ENCODE measurements at regions not wholly inside any gene's neighbourhood (a gene's known extent, or its start where the extent isn't known, plus 50 kb on each side); places are given as distances from the start of the nearest gene placed in this dataset.

DNA sequence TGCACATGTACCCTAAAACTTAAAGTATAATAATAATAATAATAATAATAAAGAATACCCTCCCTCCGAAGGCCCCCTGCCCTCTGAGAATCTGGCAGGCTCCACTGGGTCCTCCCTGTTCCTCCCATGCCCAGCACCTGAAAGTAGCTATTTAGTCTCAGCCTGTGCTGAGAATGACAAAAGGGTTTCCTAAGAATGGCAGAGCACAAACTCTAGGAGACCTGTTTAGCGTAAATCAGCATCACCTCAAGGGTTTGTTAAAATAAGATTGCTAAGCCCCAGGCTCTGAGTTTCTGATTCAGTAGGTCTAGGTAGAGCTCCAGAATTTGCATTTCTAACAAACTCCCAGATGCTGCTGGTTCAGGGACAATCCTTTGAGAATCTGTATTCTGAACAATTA lies 606.8 kb upstream of the CDH11 start:
- Histone ChIP-seq H3K4me3 (ENCODE audit: low read length) (no peak overlapping the region), H3K9me3 (ENCODE audit: control insufficient read depth, insufficient read depth, low read length) (no peaks in the 10 kb centered on the region), H3K27me3 (ENCODE audit: control insufficient read depth, insufficient read depth, low read length) (no peaks in the 10 kb centered on the region), H3K4me1 (ENCODE audit: control insufficient read depth, insufficient read depth, low read length) (peaks cover 5% of the 10 kb centered on the region), H3K27ac (ENCODE audit: low read length) (no peak overlapping the region), H3K36me3 (ENCODE audit: control insufficient read depth, insufficient read depth, low read length) (no peaks in the 10 kb centered on the region)
- no CpG with 5 or more reads among the region's 2 CpGs for WGBS (ENCODE audit: insufficient coverage, insufficient read length)
- DNase-seq (ENCODE audit: low read depth, low spot score): no peak

- Histone ChIP-seq H3K27me3 (ENCODE audit: control insufficient read depth, insufficient read depth, low read length) (no peaks in the 10 kb centered on the region), H3K4me3 (ENCODE audit: low read length) (no peak overlapping the region), H3K36me3 (ENCODE audit: control insufficient read depth, insufficient read depth, low read length) (no peaks in the 10 kb centered on the region), H3K9me3 (ENCODE audit: control insufficient read depth, insufficient read depth, low read length) (no peaks in the 10 kb centered on the region), H3K27ac (ENCODE audit: low read length) (no peak overlapping the region), H3K4me1 (ENCODE audit: control insufficient read depth, insufficient read depth, low read length) (peaks cover 4% of the 10 kb centered on the region)
- DNase-seq (ENCODE audit: low read depth, low spot score): no peak
- WGBS (ENCODE audit: insufficient coverage, insufficient read length): no CpG with 5 or more reads among the region's 3 CpGs
Observed at GRCh38 chr16:65728167-65728566, 606.3 kb upstream of the CDH11 start.

GRCh38 chr16:65727534-65728137 lies 605.8 kb upstream of the CDH11 start:
- DNase-seq (ENCODE audit: low read depth, low spot score): no peak
- Histone ChIP-seq H3K27me3 (ENCODE audit: control insufficient read depth, insufficient read depth, low read length) (no peaks in the 10 kb centered on the region), H3K4me1 (ENCODE audit: control insufficient read depth, insufficient read depth, low read length) (peaks cover 4% of the 10 kb centered on the region), H3K27ac (ENCODE audit: low read length) (no peak overlapping the region), H3K4me3 (ENCODE audit: low read length) (no peak overlapping the region), H3K36me3 (ENCODE audit: control insufficient read depth, insufficient read depth, low read length) (no peaks in the 10 kb centered on the region), H3K9me3 (ENCODE audit: control insufficient read depth, insufficient read depth, low read length) (no peaks in the 10 kb centered on the region)
- no CpG with 5 or more reads among the region's 8 CpGs for WGBS (ENCODE audit: insufficient coverage, insufficient read length)

DNA sequence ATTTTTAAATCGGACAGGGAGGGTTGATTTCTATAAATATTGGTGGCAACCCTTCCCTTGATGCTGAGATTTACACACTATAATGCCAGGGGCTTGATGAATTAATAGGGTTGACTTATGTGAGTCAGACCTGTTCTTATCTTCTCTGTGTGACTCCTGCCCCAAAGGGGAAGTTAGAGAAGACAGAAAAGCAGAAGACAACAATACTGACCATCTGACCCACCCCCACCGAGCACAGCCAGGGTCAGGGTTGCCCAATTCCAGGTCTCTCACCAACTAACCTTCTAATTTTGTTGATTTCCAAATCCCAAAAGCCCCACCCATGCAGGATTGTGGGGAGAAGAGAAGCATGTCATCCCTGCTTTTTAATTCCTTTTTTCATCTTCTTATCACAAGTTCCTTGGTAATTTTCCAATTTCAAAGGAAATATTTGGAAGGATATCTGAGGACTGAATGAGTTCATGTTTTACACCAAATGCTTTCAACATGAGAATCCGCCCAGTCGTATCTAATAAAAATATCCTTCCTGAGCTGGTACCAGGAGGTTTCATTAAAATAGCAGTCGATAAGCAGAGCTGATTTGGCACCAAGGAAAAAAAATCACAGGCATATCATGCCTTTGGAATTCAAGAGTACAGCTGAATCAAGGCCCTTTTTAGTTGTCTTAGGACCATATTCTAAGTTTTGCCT lies 603.4 kb upstream of the CDH11 start:
- Histone ChIP-seq H3K36me3 (ENCODE audit: control insufficient read depth, insufficient read depth, low read length) (no peaks in the 10 kb centered on the region), H3K27ac (ENCODE audit: low read length) (no peak overlapping the region), H3K4me3 (ENCODE audit: low read length) (no peak overlapping the region), H3K27me3 (ENCODE audit: control insufficient read depth, insufficient read depth, low read length) (no peaks in the 10 kb centered on the region), H3K4me1 (ENCODE audit: control insufficient read depth, insufficient read depth, low read length) (peaks cover 4% of the 10 kb centered on the region), H3K9me3 (ENCODE audit: control insufficient read depth, insufficient read depth, low read length) (no peaks in the 10 kb centered on the region)
- WGBS (ENCODE audit: insufficient coverage, insufficient read length): no CpG with 5 or more reads among the region's 5 CpGs
- no peak for DNase-seq (ENCODE audit: low read depth, low spot score)

GRCh38 chr16:65722429-65722828 lies 600.6 kb upstream of the CDH11 start:
- no CpG with 5 or more reads among the region's 7 CpGs for WGBS (ENCODE audit: insufficient coverage, insufficient read length)
- Histone ChIP-seq H3K27ac (ENCODE audit: low read length) (no peak overlapping the region), H3K4me1 (ENCODE audit: control insufficient read depth, insufficient read depth, low read length) (no peaks in the 10 kb centered on the region), H3K9me3 (ENCODE audit: control insufficient read depth, insufficient read depth, low read length) (no peaks in the 10 kb centered on the region), H3K36me3 (ENCODE audit: control insufficient read depth, insufficient read depth, low read length) (no peaks in the 10 kb centered on the region; the same call in 1 of the 2 replicates), H3K27me3 (ENCODE audit: control insufficient read depth, insufficient read depth, low read length) (no peaks in the 10 kb centered on the region), H3K4me3 (ENCODE audit: low read length) (no peak overlapping the region)
- DNase-seq (ENCODE audit: low read depth, low spot score): no peak

DNA sequence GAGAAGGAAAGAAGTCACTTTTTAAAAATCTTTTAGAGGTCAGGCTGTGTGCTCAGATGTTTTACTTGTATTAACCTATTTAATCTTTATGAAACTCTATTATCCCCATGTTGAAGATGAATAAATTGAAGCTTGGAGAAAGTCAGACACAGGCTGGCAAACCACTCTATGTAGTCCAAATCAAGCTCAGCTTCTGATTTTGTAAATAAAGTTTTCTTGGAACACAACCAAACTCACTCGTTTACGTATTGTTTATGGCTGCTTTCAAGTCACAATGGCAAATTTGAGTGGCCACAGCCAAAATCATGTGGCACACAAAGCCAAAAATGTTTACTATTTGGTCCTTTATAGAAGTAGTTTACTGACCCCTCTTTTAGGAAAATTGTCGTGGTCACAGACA lies 596.0 kb upstream of the CDH11 start:
- no CpG with 5 or more reads among the region's 3 CpGs for WGBS (ENCODE audit: insufficient coverage, insufficient read length)
- no peak for DNase-seq (ENCODE audit: low read depth, low spot score)
- Histone ChIP-seq H3K27me3 (ENCODE audit: control insufficient read depth, insufficient read depth, low read length) (no peaks in the 10 kb centered on the region), H3K4me3 (ENCODE audit: low read length) (no peak overlapping the region), H3K36me3 (ENCODE audit: control insufficient read depth, insufficient read depth, low read length) (no peaks in the 10 kb centered on the region; the same call in 1 of the 2 replicates), H3K4me1 (ENCODE audit: control insufficient read depth, insufficient read depth, low read length) (peaks cover 5% of the 10 kb centered on the region; the same call in 1 of the 2 replicates), H3K27ac (ENCODE audit: low read length) (no peak overlapping the region), H3K9me3 (ENCODE audit: control insufficient read depth, insufficient read depth, low read length) (no peaks in the 10 kb centered on the region)

- whole genome bisulfite sequencing (ENCODE audit: insufficient coverage, insufficient read length): no CpG with 5 or more reads among the region's 8 CpGs
- Histone ChIP-seq H3K27ac (ENCODE audit: low read length) (no peak overlapping the region), H3K9me3 (ENCODE audit: control insufficient read depth, insufficient read depth, low read length) (no peaks in the 10 kb centered on the region), H3K4me1 (ENCODE audit: control insufficient read depth, insufficient read depth, low read length) (peaks cover 5% of the 10 kb centered on the region; the same call in 1 of the 2 replicates), H3K27me3 (ENCODE audit: control insufficient read depth, insufficient read depth, low read length) (no peaks in the 10 kb centered on the region), H3K4me3 (ENCODE audit: low read length) (no peak overlapping the region), H3K36me3 (ENCODE audit: control insufficient read depth, insufficient read depth, low read length) (no peaks in the 10 kb centered on the region; the same call in 1 of the 2 replicates)
- DNase-seq (ENCODE audit: low read depth, low spot score): no peak
Observed at GRCh38 chr16:65716737-65717700, 595.2 kb upstream of the CDH11 start.

GRCh38 chr16:65713181-65713808 lies 591.4 kb upstream of the CDH11 start:
- Histone ChIP-seq H3K4me3 (ENCODE audit: low read length) (no peak overlapping the region), H3K9me3 (ENCODE audit: control insufficient read depth, insufficient read depth, low read length) (no peaks in the 10 kb centered on the region), H3K36me3 (ENCODE audit: control insufficient read depth, insufficient read depth, low read length) (no peaks in the 10 kb centered on the region), H3K27me3 (ENCODE audit: control insufficient read depth, insufficient read depth, low read length) (no peaks in the 10 kb centered on the region), H3K27ac (ENCODE audit: low read length) (no peak overlapping the region), H3K4me1 (ENCODE audit: control insufficient read depth, insufficient read depth, low read length) (peaks cover 5% of the 10 kb centered on the region; the same call in 1 of the 2 replicates)
- no peak for DNase-seq (ENCODE audit: low read depth, low spot score)
- WGBS (ENCODE audit: insufficient coverage, insufficient read length): no CpG with 5 or more reads among the region's 7 CpGs

DNA sequence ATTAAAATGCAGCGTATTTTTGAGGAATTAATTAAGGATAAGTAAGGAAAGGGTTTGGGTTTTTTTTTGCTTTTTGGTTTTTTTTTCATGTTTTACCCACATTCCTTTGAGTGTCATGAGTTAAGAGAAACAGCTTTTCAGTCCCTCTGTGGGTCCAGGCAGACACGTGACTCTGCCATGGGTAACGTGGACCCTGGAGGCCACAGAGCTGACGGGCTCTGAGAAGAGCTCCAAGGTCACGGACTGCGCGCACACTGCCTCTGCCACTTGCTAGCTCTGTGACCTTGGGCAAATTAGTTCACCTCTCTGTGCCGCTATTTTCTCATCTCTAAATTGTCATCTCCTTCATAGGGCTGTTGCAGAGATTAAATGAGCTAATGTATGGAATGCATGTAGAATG lies 588.2 kb upstream of the CDH11 start:
- WGBS (ENCODE audit: insufficient coverage, insufficient read length): 100% methylated on average over 1 of the region's 8 CpGs
- no peak for DNase-seq (ENCODE audit: low read depth, low spot score)

DNA sequence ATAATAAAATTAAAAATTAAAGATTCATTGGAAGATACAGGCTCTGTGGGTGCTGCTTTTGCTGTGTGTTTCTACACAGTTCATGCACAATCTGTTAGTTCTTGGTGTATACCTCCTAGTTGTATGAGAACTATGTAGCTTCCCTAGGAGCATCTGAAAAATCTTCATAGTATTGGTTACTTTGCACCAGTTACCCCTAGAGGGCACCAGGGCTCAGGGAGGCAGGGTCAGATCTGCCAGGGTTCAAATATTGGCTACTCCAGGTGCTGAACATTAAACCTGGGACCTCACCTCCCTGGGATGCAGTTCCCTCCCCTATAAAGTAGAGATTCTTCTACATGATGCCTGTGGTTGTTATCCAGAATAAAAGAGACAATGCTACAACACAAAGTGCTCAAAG lies 583.0 kb upstream of the CDH11 start:
- no peaks in the 10 kb centered on the region for H3K27me3 ChIP-seq (ENCODE audit: control insufficient read depth, insufficient read depth, low read length)
- DNase-seq (ENCODE audit: low read depth, low spot score): no peak
- H3K9me3 ChIP-seq (ENCODE audit: control insufficient read depth, insufficient read depth, low read length): no peaks in the 10 kb centered on the region
- H3K4me1 ChIP-seq (ENCODE audit: control insufficient read depth, insufficient read depth, low read length): peaks cover 2% of the 10 kb centered on the region; the same call in 1 of the 2 replicates
- H3K27ac ChIP-seq (ENCODE audit: low read length): no peak overlapping the region
- H3K36me3 ChIP-seq (ENCODE audit: control insufficient read depth, insufficient read depth, low read length): no peaks in the 10 kb centered on the region
- no peak overlapping the region for H3K4me3 ChIP-seq (ENCODE audit: low read length)

More for the DNA sequence above, 588.2 kb upstream of the CDH11 start:
- Histone ChIP-seq H3K27ac (ENCODE audit: low read length) (no peak overlapping the region), H3K4me1 (ENCODE audit: control insufficient read depth, insufficient read depth, low read length) (peaks cover 6% of the 10 kb centered on the region; the same call in 1 of the 2 replicates), H3K4me3 (ENCODE audit: low read length) (no peak overlapping the region), H3K27me3 (ENCODE audit: control insufficient read depth, insufficient read depth, low read length) (no peaks in the 10 kb centered on the region), H3K9me3 (ENCODE audit: control insufficient read depth, insufficient read depth, low read length) (no peaks in the 10 kb centered on the region), H3K36me3 (ENCODE audit: control insufficient read depth, insufficient read depth, low read length) (no peaks in the 10 kb centered on the region)
